HepG2 (cell line): ENCODE measurements at regions not wholly inside any gene's neighbourhood (a gene's known extent, or its start where the extent isn't known, plus 50 kb on each side); places are given as distances from the start of the nearest gene placed in this dataset.

Experiments used
- DPF2 ChIP-seq: sonication (generic); formaldehyde crosslinking; IDR thresholded peaks from 2 replicates; pipeline ENCODE4 v1.4.0; 2020; ENCODE audit warnings: mild to moderate bottlenecking, low read depth, missing genetic modification reagents, borderline replicate concordance
- EZH2 ChIP-seq: conservative IDR thresholded peaks from 2 replicates; pipeline ENCODE4 v1.6.1; 2012; ENCODE audit warnings: mild to moderate bottlenecking, low read depth, low read length, moderate library complexity
- FOXM1 ChIP-seq: sonication (generic); formaldehyde crosslinking; IDR thresholded peaks from 2 replicates; pipeline ENCODE4 v1.5.0; 2020; ENCODE audit warnings: missing genetic modification reagents
- KDM3A ChIP-seq: IDR thresholded peaks from 2 replicates; pipeline ENCODE4 v1.6.1; 2018; ENCODE audit warnings: low read depth, missing compliant biosample characterization
- MXD1 ChIP-seq: sonication (generic); formaldehyde crosslinking; IDR thresholded peaks from 2 replicates; pipeline ENCODE4 v1.4.0; 2020; ENCODE audit warnings: mild to moderate bottlenecking, missing genetic modification reagents
- PHF20 ChIP-seq: sonication (generic); formaldehyde crosslinking; IDR thresholded peaks from 2 replicates; pipeline ENCODE4 v1.5.0; 2020; ENCODE audit warnings: mild to moderate bottlenecking, missing genetic modification reagents
- SMAD3 ChIP-seq: sonication (generic); formaldehyde crosslinking; IDR thresholded peaks from 2 replicates; pipeline ENCODE4 v1.4.0; 2020; ENCODE audit warnings: missing genetic modification reagents
- SP1 ChIP-seq, 2 experiments: fragments of 450-650 bp in 1 of 2; sonication (generic) in 1 of 2; formaldehyde crosslinking in 1 of 2; IDR thresholded peaks; 2 replicates each; pipeline versions ENCODE4 v1.4.0 to v1.6.1; 2016 to 2020; ENCODE audit warnings: missing genetic modification reagents in 1 of 2
- TAF1 ChIP-seq: sonication (generic); formaldehyde crosslinking; IDR thresholded peaks from 2 replicates; pipeline ENCODE4 v1.4.0; 2020; ENCODE audit warnings: missing genetic modification reagents
- TCF7L2 ChIP-seq: IDR thresholded peaks from 2 replicates; pipeline ENCODE4 v1.6.1; 2011; ENCODE audit warnings: mild to moderate bottlenecking, low read depth, low read length, moderate library complexity
- ZNF318 ChIP-seq: sonication (generic); formaldehyde crosslinking; IDR thresholded peaks from 2 replicates; pipeline ENCODE4 v1.4.0; 2020; ENCODE audit warnings: mild to moderate bottlenecking, missing genetic modification reagents
- TF ChIP-seq, protein P1 (sequence below): sonication (generic); formaldehyde crosslinking; IDR thresholded peaks from 2 replicates; pipeline ENCODE4 v1.5.0; 2020; ENCODE audit warnings: mild to moderate bottlenecking, missing genetic modification reagents, moderate library complexity
- TF ChIP-seq, protein P2 (sequence below): fragments of 450-650 bp; IDR thresholded peaks from 2 replicates; pipeline ENCODE4 v1.6.1; 2017
- TF ChIP-seq, protein P3 (sequence below), 2 experiments: IDR thresholded peaks; 2 replicates each; pipeline ENCODE4 v1.6.1; 2011 to 2012; ENCODE audit warnings: low read length in 2 of 2, borderline replicate concordance in 1 of 2, low read depth in 1 of 2, mild to moderate bottlenecking in 1 of 2, moderate library complexity in 1 of 2

GRCh38 chr4:95981591-95981990 lies 141.7 kb downstream of the PDHA2 start:
- no peak for TF ChIP-seq ZNF318 (CRISPR knock-in tag)
- TF ChIP-seq SP1 (IDR thresholded peaks at IDR 0.05): no peak
- no peak for TF ChIP-seq SP1 (CRISPR knock-in tag; IDR thresholded peaks at IDR 0.05)
- no peak for TF ChIP-seq TAF1 (CRISPR knock-in tag)
- no peak for TF ChIP-seq TCF7L2
- TF ChIP-seq, protein P1, sequence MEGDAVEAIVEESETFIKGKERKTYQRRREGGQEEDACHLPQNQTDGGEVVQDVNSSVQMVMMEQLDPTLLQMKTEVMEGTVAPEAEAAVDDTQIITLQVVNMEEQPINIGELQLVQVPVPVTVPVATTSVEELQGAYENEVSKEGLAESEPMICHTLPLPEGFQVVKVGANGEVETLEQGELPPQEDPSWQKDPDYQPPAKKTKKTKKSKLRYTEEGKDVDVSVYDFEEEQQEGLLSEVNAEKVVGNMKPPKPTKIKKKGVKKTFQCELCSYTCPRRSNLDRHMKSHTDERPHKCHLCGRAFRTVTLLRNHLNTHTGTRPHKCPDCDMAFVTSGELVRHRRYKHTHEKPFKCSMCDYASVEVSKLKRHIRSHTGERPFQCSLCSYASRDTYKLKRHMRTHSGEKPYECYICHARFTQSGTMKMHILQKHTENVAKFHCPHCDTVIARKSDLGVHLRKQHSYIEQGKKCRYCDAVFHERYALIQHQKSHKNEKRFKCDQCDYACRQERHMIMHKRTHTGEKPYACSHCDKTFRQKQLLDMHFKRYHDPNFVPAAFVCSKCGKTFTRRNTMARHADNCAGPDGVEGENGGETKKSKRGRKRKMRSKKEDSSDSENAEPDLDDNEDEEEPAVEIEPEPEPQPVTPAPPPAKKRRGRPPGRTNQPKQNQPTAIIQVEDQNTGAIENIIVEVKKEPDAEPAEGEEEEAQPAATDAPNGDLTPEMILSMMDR (CRISPR knock-in tag): no peak
- no peak for TF ChIP-seq MXD1 (CRISPR knock-in tag)
- TF ChIP-seq, protein P2, sequence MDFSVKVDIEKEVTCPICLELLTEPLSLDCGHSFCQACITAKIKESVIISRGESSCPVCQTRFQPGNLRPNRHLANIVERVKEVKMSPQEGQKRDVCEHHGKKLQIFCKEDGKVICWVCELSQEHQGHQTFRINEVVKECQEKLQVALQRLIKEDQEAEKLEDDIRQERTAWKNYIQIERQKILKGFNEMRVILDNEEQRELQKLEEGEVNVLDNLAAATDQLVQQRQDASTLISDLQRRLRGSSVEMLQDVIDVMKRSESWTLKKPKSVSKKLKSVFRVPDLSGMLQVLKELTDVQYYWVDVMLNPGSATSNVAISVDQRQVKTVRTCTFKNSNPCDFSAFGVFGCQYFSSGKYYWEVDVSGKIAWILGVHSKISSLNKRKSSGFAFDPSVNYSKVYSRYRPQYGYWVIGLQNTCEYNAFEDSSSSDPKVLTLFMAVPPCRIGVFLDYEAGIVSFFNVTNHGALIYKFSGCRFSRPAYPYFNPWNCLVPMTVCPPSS: no peak
- TF ChIP-seq PHF20 (CRISPR knock-in tag): no peak
- no peak for TF ChIP-seq EZH2
- TF ChIP-seq, protein P3, sequence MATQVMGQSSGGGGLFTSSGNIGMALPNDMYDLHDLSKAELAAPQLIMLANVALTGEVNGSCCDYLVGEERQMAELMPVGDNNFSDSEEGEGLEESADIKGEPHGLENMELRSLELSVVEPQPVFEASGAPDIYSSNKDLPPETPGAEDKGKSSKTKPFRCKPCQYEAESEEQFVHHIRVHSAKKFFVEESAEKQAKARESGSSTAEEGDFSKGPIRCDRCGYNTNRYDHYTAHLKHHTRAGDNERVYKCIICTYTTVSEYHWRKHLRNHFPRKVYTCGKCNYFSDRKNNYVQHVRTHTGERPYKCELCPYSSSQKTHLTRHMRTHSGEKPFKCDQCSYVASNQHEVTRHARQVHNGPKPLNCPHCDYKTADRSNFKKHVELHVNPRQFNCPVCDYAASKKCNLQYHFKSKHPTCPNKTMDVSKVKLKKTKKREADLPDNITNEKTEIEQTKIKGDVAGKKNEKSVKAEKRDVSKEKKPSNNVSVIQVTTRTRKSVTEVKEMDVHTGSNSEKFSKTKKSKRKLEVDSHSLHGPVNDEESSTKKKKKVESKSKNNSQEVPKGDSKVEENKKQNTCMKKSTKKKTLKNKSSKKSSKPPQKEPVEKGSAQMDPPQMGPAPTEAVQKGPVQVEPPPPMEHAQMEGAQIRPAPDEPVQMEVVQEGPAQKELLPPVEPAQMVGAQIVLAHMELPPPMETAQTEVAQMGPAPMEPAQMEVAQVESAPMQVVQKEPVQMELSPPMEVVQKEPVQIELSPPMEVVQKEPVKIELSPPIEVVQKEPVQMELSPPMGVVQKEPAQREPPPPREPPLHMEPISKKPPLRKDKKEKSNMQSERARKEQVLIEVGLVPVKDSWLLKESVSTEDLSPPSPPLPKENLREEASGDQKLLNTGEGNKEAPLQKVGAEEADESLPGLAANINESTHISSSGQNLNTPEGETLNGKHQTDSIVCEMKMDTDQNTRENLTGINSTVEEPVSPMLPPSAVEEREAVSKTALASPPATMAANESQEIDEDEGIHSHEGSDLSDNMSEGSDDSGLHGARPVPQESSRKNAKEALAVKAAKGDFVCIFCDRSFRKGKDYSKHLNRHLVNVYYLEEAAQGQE (IDR thresholded peaks at IDR 0.05; ENCODE audit: borderline replicate concordance in 1 of 2, low read depth in 1 of 2, low read length in 2 of 2): no peak
- TF ChIP-seq DPF2 (CRISPR knock-in tag): no peak
- TF ChIP-seq SMAD3: no peak
- TF ChIP-seq FOXM1 (CRISPR knock-in tag): no peak
- no peak for TF ChIP-seq KDM3A
